ENCODE measurements at regions not wholly inside any gene's neighbourhood (a gene's known extent, or its start where the extent isn't known, plus 50 kb on each side); places are given as distances from the start of the nearest gene placed in this dataset.

GRCh38 chr6:1542764-1543163, 67.0 kb upstream of the FOXC1 start:
- Histone ChIP-seq H3K27me3 (no peaks in the 10 kb centered on the region), H3K9me3 (replicated peaks in 1 of 3) (no peaks in the 10 kb centered on the region), H3K4me1 (replicated peaks in 1 of 2) (no peaks in the 10 kb centered on the region), H3K4me3 (no peak overlapping the region), H3K27ac (no peak overlapping the region), H3K36me3 (replicated peaks in 1 of 2) (no peaks in the 10 kb centered on the region)
- WGBS, 4 donors, result 67 to 80% (median 75%) methylated on average over 3 of the region's 3 CpGs
- intact Hi-C loops (cut with DNase I), result no loop called here
- no peak for DNase-seq
- TF ChIP-seq CTCF (IDR thresholded peaks at IDR 0.05) (no peak), POLR2A (IDR thresholded peaks at IDR 0.05) (no peak)

- Histone ChIP-seq H3K36me3 (replicated peaks in 1 of 2) (no peaks in the 10 kb centered on the region), H3K4me1 (replicated peaks in 1 of 2) (no peaks in the 10 kb centered on the region), H3K4me3 (no peak overlapping the region), H3K27me3 (no peaks in the 10 kb centered on the region), H3K27ac (no peak overlapping the region), H3K9me3 (replicated peaks in 1 of 3) (no peaks in the 10 kb centered on the region)
- TF ChIP-seq CTCF (IDR thresholded peaks at IDR 0.05), result no peak
- intact Hi-C loops (cut with DNase I), result no loop called here
- 82 to 85% (median 83%) methylated on average over 3 of the region's 3 CpGs for WGBS, 4 donors
- no peak for DNase-seq
Measured at GRCh38 chr6:1544000-1544399, 65.7 kb upstream of the FOXC1 start.

- H3K27ac ChIP-seq, result no peak overlapping the region
- TF ChIP-seq POLR2A (IDR thresholded peaks at IDR 0.05) (no peak), CTCF (IDR thresholded peaks at IDR 0.05) (no peak)
- intact Hi-C loops (cut with DNase I), result no loop called here
- no peak for DNase-seq
- H3K4me1 ChIP-seq (replicated peaks in 1 of 2), result no peaks in the 10 kb centered on the region
- H3K27me3 ChIP-seq, result no peaks in the 10 kb centered on the region
- WGBS, 4 donors, result 43 to 57% (median 54%) methylated on average over 2 of the region's 2 CpGs
- no peaks in the 10 kb centered on the region for H3K36me3 ChIP-seq (replicated peaks in 1 of 2)
- no peak overlapping the region for H3K4me3 ChIP-seq
- no peaks in the 10 kb centered on the region for H3K9me3 ChIP-seq (replicated peaks in 1 of 3)
Measured at GRCh38 chr6:1544603-1545002, 65.1 kb upstream of the FOXC1 start.

- no peaks in the 10 kb centered on the region for H3K9me3 ChIP-seq (replicated peaks in 1 of 3)
Measured at GRCh38 chr6:1545654-1546053, 64.1 kb upstream of the FOXC1 start.

More at GRCh38 chr6:1545654-1546053, 64.1 kb upstream of the FOXC1 start:
- no peak for TF ChIP-seq CTCF (IDR thresholded peaks at IDR 0.05)
- TF ChIP-seq POLR2A (IDR thresholded peaks at IDR 0.05), result no peak
- DNase-seq, result no peak
- Histone ChIP-seq H3K4me1 (replicated peaks in 1 of 2) (no peaks in the 10 kb centered on the region), H3K27ac (no peak overlapping the region), H3K36me3 (replicated peaks in 1 of 2) (no peaks in the 10 kb centered on the region), H3K4me3 (no peak overlapping the region), H3K27me3 (no peaks in the 10 kb centered on the region)
- WGBS, 4 donors, result 78 to 93% (median 85%) methylated on average over 2 to 12 of the region's 12 CpGs
- intact Hi-C loops (cut with DNase I), result no loop called here

Data from adrenal gland (tissue), 9 donors.